IPS-18c (cell line): ENCODE measurements at regions not wholly inside any gene's neighbourhood (a gene's known extent, or its start where the extent isn't known, plus 50 kb on each side); places are given as distances from the start of the nearest gene placed in this dataset.

ENCODE experiments used
- H3K4me3 ChIP-seq: 2 replicates; pipeline ENCODE4 v1.7.0; 2013; ENCODE audit warnings: low read depth, mild to moderate bottlenecking, low read length, moderate library complexity; ENCODE audit not compliant: insufficient read depth
- H3K9me3 ChIP-seq: one replicate; pipeline ENCODE4 v1.6.1; 2013; ENCODE audit warnings: mild to moderate bottlenecking, low read length, moderate library complexity; ENCODE audit not compliant: control insufficient read depth, insufficient read depth

DNA sequence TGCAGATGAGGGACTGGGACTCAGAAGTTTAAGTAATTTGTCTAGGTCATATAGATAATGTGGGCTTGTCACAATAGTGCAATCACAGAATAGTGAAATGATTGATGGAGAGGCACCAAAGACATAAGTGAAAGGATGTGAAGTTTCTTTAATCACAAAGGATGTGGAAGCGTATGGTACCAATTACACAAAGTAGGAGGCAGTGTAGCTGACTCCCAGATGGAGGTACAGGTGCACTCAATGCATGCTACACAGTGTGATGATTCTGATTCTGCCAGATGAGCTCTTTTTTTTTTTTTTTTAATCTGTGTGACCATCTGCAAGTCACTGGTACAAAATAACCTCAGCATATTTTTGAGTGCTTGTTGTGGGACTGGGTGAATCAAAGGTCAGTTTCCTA is 411.3 kb downstream of the SPRY1 start:
- Histone ChIP-seq H3K9me3 (no peaks in the 10 kb centered on the region), H3K4me3 (no peak overlapping the region)

DNA sequence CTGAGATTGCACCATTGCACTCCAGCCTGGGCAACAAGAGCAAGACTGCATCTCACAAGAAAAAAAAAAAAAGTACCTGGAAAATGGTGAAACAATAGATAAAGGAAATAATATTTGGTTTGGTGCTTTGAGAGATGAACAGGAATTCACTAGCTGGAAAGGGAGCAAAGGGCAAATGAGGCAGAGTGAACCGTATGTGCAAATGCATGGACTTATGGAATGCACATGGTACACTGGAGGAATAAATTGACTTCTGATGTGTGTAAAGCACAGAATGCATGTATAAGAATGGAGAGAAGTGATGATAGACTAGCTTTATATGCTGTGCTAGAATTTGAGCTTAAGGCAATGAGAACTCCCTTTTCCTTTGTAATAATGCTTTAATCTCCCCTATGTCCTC is 413.3 kb downstream of the SPRY1 start:
- Histone ChIP-seq H3K4me3 (no peak overlapping the region), H3K9me3 (no peaks in the 10 kb centered on the region)

DNA sequence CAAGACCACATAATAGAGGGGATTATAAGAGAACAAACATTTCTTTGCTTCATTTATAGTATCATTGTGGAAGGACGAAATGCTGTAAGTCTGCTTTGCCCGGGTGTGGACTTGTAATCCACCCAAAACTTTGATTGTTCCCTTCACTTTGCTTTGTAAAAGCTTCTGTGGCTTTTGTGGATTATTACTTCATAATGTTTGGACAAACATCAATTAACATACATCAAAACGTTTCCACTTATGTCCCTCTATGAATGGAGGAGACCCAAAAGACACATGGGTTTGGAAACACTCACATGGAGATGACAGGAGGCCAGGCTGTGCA is 415.4 kb downstream of the SPRY1 start:
- H3K4me3 ChIP-seq, result no peak overlapping the region

DNA sequence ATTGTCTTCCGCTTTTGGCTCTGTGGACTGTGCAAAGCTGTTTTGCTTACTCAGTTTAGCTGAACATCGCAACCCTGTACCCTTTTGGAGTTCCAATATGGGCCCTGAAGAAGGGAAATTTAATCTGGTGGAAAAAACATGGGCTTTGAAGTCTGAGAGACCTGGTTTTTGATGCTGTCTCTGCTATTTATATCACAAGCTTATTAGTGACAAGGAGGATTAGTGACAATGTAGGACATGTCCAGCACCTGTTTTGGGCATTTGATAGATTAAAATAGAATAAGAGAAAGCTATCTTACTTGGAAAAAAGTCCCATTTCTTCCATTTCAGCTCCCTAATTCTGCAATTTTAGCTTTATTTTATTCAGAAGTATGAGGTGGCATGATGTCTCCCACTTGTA is 417.3 kb downstream of the SPRY1 start:
- Histone ChIP-seq H3K4me3 (no peak overlapping the region), H3K9me3 (no peaks in the 10 kb centered on the region)

More for the DNA sequence above, 415.4 kb downstream of the SPRY1 start:
- H3K9me3 ChIP-seq, result no peaks in the 10 kb centered on the region

DNA sequence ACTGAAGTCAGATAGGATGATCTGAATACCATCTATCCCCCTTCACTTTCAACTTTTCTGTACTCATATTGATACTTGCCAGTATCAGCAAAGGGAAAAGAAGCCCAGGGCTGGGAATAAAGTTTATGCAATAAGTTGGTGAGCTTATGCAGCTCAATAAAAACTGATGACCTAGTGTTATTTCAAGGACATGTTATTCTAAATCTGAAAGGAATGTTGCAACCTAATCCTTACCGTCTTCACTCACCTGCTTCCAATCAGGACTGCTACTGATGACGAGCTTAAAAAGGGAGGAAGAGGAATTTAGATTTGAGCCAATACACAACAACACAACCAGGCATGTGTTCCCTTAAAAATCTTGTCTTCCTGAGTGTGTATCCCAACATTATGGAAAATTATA is 419.9 kb downstream of the SPRY1 start:
- H3K4me3 ChIP-seq, result no peak overlapping the region

DNA sequence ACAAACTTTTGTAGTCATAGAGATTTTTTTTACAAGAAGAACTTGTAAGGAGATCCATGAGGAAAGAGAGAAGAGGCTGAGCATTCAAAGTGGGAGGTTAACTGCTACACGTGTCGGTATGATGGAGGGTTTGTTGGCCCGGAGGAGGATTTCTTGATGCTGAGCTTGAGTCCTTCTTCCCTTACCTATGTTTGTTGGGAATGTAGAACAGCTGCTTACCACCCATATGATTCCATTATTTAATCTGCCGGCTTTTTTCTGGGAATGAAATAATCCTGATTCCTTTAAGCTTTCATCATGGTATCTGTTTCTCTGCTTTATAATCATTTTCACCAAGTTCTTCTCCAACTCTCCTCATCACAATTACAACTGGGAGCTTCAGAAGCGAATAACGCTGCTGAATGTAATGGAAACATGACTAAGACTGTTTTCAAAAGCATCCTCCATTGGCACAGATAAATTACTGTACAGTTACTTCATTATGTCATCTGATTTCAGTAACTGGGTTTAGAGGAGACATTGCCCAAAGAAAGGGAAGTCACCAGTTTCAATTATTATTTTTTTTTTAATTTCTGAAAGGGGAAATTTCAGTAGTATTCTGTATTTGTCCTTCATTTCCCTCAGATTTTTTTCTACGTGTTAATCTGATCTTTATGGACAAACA is 420.6 kb downstream of the SPRY1 start:
- H3K4me3 ChIP-seq, result no peak overlapping the region
- H3K9me3 ChIP-seq, result no peaks in the 10 kb centered on the region

More for the DNA sequence above, 419.9 kb downstream of the SPRY1 start:
- no peaks in the 10 kb centered on the region for H3K9me3 ChIP-seq

DNA sequence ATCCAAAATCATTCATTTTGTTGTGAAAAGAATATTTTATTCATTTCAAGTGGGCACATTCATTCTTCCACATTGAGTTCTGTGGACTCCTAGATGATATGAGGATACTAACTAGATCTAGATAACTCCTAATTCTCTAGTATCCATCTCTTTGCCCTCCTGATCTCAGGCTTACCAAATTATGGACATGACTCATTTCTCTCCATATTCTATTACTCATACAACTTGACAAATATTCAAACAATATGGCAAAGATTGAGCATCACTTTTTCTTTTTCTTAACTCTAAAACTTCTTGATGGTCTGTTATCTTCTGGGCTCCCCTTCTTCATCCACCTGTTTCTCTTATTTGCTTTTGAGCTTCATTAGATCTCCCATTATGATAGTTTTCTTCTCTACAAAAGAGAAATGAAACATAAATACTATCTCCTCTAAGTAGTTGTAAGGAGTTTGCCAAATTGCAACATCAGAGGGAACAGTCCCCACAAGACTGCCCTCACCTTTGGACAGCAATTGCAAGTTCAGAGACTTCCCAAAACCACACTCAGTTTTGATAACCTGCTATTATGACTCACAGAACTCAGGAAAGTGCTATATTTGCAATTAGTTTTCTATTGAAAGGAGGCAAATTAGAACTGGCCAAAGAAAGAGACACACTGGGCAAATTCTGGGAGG is 422.9 kb downstream of the SPRY1 start:
- H3K9me3 ChIP-seq, result no peaks in the 10 kb centered on the region
- H3K4me3 ChIP-seq, result no peak overlapping the region

DNA sequence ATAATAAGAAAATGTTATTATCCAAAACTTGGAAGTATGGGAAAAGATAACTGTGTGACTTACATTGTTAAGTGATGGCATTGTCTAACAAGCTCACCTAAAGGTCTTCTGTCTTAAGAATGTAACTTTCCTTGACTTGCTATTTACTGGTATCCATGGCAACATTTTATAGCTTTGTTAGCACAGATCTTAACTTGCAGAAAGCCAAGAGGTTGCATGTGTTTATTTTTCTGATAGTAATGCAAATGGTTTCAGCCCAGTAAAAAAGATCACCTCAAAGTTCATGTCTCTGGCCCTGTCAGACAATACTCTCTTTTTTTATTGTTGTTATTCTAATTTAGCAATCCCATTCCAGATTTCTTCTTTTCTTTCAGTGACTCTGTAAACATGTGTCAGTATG is 425.3 kb downstream of the SPRY1 start:
- H3K9me3 ChIP-seq, result no peaks in the 10 kb centered on the region
- no peak overlapping the region for H3K4me3 ChIP-seq

DNA sequence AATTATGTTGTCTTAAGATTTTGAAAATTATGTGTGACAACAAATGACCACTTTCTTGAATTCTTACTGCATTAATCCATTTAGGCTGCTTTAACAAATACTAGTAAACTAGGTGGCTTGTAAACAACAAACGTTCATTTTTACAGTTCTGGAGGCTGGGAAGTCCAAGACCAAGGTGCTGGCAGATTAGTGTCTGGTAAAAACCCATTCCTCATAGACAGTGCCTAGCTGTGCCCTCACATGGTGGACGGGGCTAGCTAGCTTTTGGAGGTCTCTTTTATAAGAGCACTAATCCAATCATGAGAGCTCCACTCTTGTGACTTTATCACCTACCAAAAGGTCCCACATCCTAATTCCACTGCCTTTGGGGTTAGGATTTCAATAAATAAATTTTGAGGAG is 425.8 kb downstream of the SPRY1 start:
- Histone ChIP-seq H3K4me3 (no peak overlapping the region), H3K9me3 (no peaks in the 10 kb centered on the region)

DNA sequence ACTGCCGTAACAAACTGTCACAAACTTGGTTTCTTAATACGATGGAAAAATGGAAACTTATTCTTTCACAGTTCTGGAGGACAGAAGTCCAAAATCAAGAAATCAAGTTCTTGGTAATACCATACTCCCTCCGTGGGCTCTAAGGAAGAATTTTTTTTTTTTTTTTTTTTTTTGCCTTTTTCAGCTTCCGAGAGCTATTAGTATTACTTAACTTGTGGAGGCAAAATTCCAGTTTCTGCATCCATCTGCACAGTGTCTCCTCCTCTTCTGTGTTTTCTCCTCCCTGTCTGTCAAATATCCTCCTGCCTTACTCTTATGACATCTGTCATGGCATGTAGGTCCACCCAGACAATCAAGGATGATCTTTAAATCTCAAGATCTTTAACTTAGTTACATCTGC is 426.6 kb downstream of the SPRY1 start:
- no peaks in the 10 kb centered on the region for H3K9me3 ChIP-seq
- no peak overlapping the region for H3K4me3 ChIP-seq

DNA sequence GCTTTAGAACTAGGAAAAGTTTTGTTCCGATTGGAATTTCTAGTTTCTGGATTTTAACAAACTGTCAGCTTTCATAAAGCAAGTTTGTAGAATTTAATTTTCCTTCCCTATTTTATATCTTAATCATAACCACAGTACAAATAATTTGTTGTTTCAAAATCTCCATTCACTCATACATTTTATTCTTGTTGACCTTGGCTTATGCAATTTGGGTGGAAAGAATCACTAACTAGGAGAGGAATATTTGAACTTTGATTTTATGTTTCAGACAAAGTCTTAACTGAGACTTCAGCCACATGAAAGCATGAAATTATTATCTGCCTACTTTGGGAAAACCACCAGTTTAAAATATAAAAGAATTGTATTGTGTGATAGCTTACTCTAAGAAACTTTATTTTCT is 427.9 kb downstream of the SPRY1 start:
- H3K9me3 ChIP-seq, result no peaks in the 10 kb centered on the region
- H3K4me3 ChIP-seq, result no peak overlapping the region

DNA sequence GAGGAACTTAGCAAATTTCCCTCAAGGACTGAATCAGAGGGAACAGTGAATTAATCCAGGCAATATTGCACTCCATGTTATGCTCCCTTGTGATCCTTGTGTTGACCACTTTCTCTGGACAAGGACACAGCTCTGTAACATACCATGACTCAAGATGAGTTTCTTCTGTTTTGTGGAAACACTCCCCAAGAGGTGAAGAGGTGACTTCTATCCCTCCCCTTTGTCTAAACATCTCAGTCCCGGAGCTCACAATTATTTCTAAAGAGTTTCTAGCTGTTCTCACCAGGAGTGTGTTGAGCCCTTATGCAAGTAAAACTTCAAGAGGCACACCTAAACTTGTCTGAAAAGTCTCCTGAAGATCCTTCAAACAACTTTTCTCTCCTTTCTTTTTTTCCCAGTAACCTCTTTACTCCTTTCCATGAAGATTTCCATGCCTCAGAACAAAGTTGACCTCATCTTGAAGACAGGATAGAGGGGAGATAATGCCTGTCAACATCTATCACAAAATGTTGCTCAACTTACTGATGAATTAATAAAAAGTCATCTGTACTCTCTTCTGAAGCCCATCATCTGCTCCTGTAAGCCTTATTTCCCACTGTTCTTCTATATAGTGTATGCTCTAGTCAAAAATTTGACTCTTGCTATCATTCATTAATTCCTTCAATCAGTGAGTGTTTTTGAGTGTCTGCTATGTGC is 429.1 kb downstream of the SPRY1 start:
- H3K9me3 ChIP-seq, result no peaks in the 10 kb centered on the region
- no peak overlapping the region for H3K4me3 ChIP-seq

DNA sequence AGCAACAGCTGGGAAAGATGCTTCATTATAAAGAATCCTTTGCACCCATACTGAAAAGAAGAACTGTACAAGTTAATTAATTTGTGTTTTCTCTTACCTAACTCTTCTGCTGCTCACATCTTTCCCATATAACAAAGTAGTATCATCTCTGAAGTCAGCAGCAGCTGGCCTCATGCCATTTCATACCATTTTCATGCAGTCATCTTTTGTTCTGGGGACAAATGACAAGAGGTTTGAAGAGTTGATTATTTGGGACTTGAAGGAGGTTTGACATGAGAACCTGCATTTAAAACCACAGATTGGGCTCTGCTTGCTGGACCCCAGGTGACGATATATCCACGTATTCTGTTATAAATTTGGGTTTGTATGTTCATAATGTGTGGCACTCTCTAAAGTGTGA is 430.3 kb downstream of the SPRY1 start:
- Histone ChIP-seq H3K4me3 (no peak overlapping the region), H3K9me3 (no peaks in the 10 kb centered on the region)

DNA sequence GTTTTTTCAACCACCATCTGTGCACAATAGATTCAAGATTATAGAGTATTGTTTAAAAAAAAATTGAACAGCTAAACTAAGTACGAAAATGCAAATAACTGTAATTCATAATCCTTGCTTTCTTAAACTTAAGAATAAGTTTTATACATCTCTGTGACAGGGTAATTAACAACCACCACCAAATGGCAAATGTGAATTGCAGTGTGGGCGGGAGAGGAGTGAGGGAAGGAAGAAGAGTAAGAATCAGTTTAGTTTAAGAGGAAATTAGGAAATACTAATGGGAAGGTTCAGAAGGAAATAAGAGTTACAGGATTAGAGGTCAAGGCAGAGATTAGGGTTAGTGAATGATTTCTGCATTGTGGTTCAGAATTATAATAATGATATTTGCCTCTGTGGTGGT is 430.9 kb downstream of the SPRY1 start:
- no peaks in the 10 kb centered on the region for H3K9me3 ChIP-seq
- H3K4me3 ChIP-seq, result no peak overlapping the region

DNA sequence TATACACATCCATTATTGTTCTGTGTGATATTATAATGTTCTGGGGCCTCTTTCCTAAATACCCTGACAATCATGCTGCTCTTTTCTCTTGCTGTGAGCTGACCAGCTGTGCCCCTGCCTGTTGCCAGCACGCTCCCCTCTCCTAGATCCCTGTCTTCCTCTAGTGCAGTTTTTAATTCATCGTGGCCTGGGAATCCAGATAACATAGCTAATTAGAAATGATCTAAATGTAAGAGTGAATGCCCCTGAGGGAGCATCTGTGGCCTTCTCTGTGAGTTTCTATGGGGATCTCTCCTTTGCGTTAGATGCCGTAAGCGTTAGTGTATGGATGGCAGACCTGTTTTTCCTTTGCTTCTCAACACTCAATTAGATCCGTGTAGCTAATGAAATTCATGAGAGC is 434.3 kb downstream of the SPRY1 start:
- H3K9me3 ChIP-seq, result no peaks in the 10 kb centered on the region
- no peak overlapping the region for H3K4me3 ChIP-seq

DNA sequence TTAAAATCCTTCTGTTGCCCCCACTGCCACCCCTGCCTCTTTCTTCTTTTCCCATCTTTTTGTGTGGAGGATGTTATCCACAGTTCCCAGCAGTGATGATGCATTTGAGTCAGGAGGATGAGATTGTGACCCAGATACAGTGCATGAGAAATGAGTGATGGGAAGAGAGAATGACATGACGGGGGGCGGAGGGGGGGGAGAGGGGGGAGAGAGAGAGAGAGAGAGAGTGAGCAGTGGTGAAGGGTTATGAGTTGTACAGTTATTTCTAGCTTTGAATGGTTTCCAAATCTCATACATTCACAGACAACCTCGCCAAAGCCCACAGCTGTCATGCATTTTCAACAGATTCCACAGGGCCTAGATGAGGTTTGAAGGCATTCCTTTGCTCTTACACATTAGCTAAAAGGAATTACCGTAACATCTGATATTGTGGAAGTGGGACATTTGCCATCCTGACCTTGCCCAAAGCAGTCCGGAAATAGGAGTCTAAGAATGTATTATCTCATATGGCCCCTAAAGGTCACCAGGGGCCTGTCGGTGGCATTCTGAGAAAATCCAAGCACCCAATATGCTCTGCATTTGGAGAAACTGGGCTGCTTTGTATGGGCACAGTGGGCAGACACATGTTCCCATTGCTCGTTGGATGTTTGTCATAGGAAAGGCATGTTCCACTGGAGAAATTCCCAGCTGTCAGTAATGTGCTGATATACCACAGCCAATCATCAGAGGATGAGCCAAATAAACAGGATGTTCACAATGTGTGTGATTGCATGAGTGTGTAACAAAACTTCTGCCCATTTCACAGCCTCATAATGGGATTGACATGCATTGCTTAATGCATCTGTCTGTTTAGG is 435.8 kb downstream of the SPRY1 start:
- Histone ChIP-seq H3K4me3 (no peak overlapping the region), H3K9me3 (no peaks in the 10 kb centered on the region)

DNA sequence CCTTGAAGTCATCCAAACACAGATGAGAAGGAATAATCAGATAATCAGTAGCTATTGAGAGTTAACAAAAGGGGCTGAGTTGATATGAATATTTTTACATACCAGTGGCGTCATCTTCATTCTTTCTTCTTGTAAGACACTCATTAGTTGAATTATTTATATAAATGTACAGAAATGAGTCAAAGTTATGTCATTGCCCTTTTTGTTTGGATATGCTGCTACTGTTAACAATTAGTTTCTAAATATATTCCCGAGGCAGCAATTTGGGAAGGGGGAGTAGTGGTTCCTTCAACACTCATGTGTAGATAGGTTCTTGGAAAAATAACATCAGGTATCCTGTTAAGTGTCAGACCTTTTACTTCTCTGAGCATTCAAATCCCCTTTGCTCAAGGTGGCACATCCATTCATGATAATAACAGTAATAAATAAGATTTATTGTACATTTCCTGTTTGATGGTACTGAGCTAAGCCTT is 436.6 kb downstream of the SPRY1 start:
- no peak overlapping the region for H3K4me3 ChIP-seq
- no peaks in the 10 kb centered on the region for H3K9me3 ChIP-seq
